ENCODE measurements at regions not wholly inside any gene's neighbourhood (a gene's known extent, or its start where the extent isn't known, plus 50 kb on each side); places are given as distances from the start of the nearest gene placed in this dataset.

- TF ChIP-seq, protein P1, sequence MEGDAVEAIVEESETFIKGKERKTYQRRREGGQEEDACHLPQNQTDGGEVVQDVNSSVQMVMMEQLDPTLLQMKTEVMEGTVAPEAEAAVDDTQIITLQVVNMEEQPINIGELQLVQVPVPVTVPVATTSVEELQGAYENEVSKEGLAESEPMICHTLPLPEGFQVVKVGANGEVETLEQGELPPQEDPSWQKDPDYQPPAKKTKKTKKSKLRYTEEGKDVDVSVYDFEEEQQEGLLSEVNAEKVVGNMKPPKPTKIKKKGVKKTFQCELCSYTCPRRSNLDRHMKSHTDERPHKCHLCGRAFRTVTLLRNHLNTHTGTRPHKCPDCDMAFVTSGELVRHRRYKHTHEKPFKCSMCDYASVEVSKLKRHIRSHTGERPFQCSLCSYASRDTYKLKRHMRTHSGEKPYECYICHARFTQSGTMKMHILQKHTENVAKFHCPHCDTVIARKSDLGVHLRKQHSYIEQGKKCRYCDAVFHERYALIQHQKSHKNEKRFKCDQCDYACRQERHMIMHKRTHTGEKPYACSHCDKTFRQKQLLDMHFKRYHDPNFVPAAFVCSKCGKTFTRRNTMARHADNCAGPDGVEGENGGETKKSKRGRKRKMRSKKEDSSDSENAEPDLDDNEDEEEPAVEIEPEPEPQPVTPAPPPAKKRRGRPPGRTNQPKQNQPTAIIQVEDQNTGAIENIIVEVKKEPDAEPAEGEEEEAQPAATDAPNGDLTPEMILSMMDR (IDR thresholded peaks at IDR 0.05 in 2 of 3, conservative IDR thresholded peaks at IDR 0.05 in 1 of 3; ENCODE audit: borderline replicate concordance in 1 of 3, insufficient read depth in 1 of 3, low read depth in 2 of 3, low read length in 2 of 3): no peak
- no peak for TF ChIP-seq ZNF274 (IDR thresholded peaks at IDR 0.05; ENCODE audit: low read depth, low read length)
These were observed 200.5 kb downstream of the MYLK4 start (continued) for GRCh38 chr6:2550247-2550646.

GRCh38 chr6:2549834-2550233 is 200.9 kb downstream of the MYLK4 start:
- intact Hi-C loops (cut with micrococcal nuclease): no loop called here
- no peak overlapping the region for H2AFZ ChIP-seq (ENCODE audit: low read depth, low read length, poor library complexity, severe bottlenecking)
- no peak overlapping the region for H3K9ac ChIP-seq (ENCODE audit: low read length)
- ChIA-PET RAD21 (ENCODE audit: low non-redundant PET in 1 of 2, low total read pairs in 2 of 2, uncharacterized antibody in 2 of 2, unreplicated experiment in 2 of 2) (no interaction called here), CTCF (no interaction called here), POLR2A (no interaction called here)
- ATAC-seq: no peak
- no peak overlapping the region for H3K27ac ChIP-seq (ENCODE audit: low read depth, low read length)
- no peaks in the 10 kb centered on the region for H4K20me1 ChIP-seq (ENCODE audit: insufficient read depth)
- DNase-seq (ENCODE audit: low read depth, low spot score): no peak
- no peaks in the 10 kb centered on the region for H3K27me3 ChIP-seq (ENCODE audit: insufficient read depth, low read length)
- H3K4me1 ChIP-seq (ENCODE audit: control insufficient read depth in 1 of 2, insufficient read depth in 2 of 2, low read length in 2 of 2): no peaks in the 10 kb centered on the region
- no peaks in the 10 kb centered on the region for H3K79me2 ChIP-seq (ENCODE audit: insufficient read depth, low read length)
- no peaks in the 10 kb centered on the region for H3K36me3 ChIP-seq (ENCODE audit: control insufficient read depth in 1 of 2, insufficient read depth in 2 of 2, low read length in 2 of 2)
- H3K4me3 ChIP-seq (replicated peaks in 1 of 2; ENCODE audit: low read depth in 1 of 2, low read length in 2 of 2): no peak overlapping the region
- H3K9me2 ChIP-seq (ENCODE audit: insufficient read depth): no peaks in the 10 kb centered on the region
- H3K4me2 ChIP-seq (ENCODE audit: low read length): no peak overlapping the region
- no TSS peak for BruUV-seq (replicated peaks)
- TF ChIP-seq EZH2phosphoT487 (IDR thresholded peaks at IDR 0.05; ENCODE audit: borderline replicate concordance) (no peak), YY1 (IDR thresholded peaks at IDR 0.05; ENCODE audit: extremely low read depth, insufficient replicate concordance, low read depth, low read length) (no peak), SIN3A (IDR thresholded peaks at IDR 0.05; ENCODE audit: low read depth) (no peak), CBX3 (IDR thresholded peaks at IDR 0.05; ENCODE audit: low read depth) (no peak), ZFX (IDR thresholded peaks at IDR 0.05) (no peak), SP1 (IDR thresholded peaks at IDR 0.05; ENCODE audit: low read depth) (no peak), ZNF274 (IDR thresholded peaks at IDR 0.05; ENCODE audit: low read depth, low read length) (no peak), POLR2AphosphoS5 (IDR thresholded peaks at IDR 0.05; ENCODE audit: low read depth, low read length) (no peak), JUND (IDR thresholded peaks at IDR 0.05) (no peak)
- TF ChIP-seq, protein P2, sequence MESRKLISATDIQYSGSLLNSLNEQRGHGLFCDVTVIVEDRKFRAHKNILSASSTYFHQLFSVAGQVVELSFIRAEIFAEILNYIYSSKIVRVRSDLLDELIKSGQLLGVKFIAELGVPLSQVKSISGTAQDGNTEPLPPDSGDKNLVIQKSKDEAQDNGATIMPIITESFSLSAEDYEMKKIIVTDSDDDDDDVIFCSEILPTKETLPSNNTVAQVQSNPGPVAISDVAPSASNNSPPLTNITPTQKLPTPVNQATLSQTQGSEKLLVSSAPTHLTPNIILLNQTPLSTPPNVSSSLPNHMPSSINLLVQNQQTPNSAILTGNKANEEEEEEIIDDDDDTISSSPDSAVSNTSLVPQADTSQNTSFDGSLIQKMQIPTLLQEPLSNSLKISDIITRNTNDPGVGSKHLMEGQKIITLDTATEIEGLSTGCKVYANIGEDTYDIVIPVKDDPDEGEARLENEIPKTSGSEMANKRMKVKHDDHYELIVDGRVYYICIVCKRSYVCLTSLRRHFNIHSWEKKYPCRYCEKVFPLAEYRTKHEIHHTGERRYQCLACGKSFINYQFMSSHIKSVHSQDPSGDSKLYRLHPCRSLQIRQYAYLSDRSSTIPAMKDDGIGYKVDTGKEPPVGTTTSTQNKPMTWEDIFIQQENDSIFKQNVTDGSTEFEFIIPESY (IDR thresholded peaks at IDR 0.05; ENCODE audit: extremely low read depth, insufficient replicate concordance, low read length): no peak
- no peaks in the 10 kb centered on the region for H3K9me3 ChIP-seq (ENCODE audit: control insufficient read depth in 1 of 2, insufficient read depth in 1 of 2, low read depth in 1 of 2, low read length in 2 of 2)

Measured in HCT116 (cell line).